ENCODE measurements at regions not wholly inside any gene's neighbourhood (a gene's known extent, or its start where the extent isn't known, plus 50 kb on each side); places are given as distances from the start of the nearest gene placed in this dataset.
"Not testable (repeated sequence)": the region's sequence is repeated elsewhere in the genome, so short reads cannot be mapped to it uniquely, and the experiment has no call there.

DNA sequence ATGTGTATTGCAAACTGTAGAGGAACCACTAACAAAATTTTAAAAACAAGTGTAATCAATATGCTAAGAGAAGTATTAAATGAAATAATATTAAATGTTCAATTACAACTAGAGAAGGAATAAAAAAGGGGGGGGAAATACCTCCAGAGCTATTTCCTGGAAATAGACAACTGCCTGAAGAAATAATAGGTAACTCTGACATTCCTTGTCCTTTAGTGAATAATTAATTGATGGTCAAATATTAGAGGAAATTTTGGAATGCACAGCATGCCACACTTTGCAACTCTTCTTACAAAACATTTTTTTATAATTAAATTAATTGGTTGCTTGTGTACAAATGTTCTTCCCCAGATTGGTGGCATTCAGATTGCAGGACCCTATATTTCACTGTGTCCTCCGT, 342.6 kb upstream of the COL8A1 start:
- DNase-seq = no peak

GRCh38 chr3:99294092-99294491, 344.3 kb upstream of the COL8A1 start:
- DNase-seq = not testable (repeated sequence)

GRCh38 chr3:99287876-99288275, 350.5 kb upstream of the COL8A1 start:
- no peak for DNase-seq

- DNase-seq = no peak
These were observed 352.0 kb upstream of the COL8A1 start for GRCh38 chr3:99286266-99286845.

DNA sequence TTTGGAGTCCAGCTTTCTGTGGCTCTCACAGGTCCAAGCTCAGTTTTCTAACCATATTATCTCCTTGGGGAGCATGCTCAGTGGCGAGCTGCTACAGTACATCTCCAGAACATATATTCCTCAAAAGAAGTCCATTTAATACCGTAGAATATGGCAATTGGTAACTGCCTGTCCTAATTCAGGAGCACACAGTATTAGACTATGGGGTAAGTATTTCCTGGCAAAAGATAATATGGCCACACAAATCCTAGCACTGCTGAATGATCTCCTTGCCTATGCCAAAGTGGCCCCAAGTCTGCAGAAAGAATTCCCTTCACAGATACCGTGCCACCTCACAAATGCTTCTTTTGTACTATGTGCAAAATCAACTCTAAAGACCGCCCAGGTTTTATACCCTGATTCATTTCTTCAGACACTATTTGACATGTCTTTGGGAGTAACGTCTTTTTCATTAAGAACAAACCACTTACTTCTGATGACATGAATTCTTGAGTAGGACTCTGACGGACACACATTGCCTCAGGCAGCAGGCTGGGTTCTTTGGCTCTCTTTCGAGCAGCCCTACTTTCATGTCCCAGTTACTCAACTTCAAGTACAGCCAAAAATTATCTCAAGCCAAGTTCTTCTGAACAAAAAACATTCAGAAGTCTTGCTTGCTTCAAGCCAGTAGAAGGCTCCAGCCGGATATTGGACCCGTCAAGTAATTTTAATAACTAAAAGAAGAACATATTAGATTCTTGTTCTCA, 368.3 kb upstream of the DCBLD2 start:
- DNase-seq = no peak

- DNase-seq = no peak
These were observed 355.3 kb upstream of the DCBLD2 start for GRCh38 chr3:99256788-99257187.

GRCh38 chr3:99253963-99254355, 352.5 kb upstream of the DCBLD2 start:
- no peak for DNase-seq

GRCh38 chr3:99250821-99251355, 349.4 kb upstream of the DCBLD2 start:
- no peak for DNase-seq

DNA sequence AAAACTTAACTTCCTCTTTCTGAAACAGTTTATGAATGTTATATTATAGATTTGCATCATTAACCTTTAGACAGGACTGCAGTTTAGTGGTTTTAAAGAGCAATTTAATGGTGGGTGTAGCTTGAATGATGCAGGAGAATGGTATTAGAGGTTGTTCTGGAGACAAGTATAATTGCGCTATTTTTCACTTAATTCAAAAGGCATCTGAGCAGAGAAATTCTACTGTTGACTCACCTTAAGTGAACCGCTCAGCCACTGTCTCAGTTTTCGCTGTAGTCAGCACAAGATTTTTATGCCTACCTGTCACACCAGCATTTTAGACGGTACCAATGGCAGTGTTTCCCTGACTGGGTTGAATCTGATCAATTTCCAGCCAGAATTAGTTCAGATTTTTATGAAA, 348.8 kb upstream of the DCBLD2 start:
- DNase-seq = no peak

GRCh38 chr3:99249627-99250026, 348.1 kb upstream of the DCBLD2 start:
- no peak for DNase-seq

DNA sequence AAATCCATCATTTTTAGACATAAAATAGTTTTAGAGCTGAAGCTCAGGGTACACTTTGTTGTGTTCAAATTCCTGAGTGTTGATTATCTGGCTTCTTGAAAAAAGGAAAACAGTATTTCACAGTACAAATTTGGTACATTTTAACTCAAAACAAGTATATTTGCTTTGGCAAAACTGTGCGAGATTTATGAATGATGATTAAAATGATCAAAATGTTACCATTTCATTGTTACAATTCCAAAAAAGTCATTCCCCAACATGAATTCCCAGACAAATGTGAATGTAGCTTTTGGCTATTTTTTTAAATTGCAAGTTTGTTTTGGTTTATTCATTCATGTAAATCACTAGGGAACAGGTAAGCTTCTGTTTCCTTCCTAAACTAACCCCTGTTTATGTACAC, 347.4 kb upstream of the DCBLD2 start:
- no peak for DNase-seq

GRCh38 chr3:99248130-99248529, 346.6 kb upstream of the DCBLD2 start:
- no peak for DNase-seq

DNA sequence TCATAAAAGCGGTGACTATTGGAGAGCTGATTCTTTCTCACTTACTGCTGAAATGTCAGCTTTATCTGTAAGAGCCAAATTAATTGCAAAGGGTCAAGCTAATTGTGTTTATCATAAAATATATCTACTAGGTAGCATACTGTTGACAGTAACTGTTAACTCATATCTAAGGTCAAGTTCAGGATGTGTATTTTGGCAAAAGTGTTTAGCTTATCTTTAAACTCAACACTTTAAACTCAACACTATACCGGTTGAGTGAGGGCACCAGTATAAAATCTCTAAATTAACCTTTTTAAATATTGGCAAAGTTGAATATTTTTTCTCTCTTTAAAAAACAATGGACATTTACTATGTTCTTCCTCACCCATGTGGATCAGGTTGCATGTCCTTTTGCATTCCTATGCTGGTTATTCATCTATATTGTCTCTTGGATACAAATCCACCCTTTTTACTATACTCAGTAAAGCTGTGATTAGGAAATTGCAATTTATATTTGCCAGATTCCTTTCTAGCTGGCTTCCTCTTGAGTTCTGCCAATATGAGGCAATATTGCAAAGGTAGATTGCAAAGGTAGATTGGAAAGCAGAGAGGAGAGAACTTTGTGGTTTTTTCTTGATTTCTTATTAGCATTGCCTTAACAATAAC, 344.6 kb upstream of the DCBLD2 start:
- DNase-seq = no peak

DNA sequence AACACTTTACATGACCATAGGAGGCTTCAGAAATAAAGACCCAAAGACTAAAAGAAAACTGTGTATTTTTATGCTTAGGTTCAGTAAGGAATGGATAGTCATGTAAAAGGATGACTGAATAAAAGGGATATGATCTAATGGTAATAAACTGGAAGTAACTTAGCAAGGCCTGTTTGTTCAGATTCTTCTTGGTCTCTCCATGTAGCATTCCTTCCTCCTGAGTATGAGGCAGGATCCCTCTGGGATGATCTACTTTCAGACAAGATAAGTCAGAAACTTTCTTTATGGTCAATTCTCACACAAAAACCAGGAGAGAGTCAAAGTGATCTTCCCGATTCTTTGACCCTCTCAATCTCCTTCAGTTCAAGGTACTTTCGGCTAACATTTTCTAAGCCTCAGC, 340.8 kb upstream of the DCBLD2 start:
- DNase-seq = no peak

DNA sequence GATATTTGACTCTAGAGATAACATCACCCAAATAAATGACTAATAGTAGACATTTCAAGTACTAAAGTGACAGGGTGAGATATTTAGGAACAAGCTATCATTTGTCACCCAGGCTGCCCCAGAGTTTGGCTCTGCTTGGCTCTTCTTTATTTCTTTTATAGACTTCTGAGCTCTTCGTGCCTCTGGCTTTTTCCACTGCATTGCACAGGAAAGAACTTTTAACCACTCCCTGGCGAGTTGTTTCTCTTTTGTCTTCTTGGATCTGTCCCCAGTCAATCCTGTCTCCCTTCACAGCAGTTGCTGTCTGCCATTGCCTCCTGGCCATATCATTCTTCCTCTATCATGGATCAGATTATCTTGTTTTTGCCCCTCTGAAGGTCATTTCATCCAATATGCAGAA, 339.2 kb upstream of the DCBLD2 start:
- no peak for DNase-seq

DNA sequence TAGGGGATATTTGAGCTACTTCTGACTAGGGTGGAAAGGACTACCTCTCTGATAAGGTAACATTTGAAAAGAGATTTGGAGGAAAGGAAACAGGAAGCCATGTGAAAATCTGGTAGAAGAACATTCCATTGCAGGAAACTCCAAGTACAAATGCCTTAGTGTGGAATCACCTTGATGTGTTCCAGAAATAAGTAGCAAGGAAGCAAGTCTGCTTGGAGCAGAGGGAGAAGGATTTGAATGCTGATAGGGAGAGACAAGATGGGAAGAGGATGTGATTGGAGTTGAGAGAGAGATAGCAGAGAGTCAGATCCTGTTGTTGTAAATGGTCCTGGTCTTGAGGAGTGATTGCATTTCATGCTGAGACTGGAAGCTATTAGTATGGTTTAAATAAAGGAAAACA, 335.1 kb upstream of the DCBLD2 start:
- no peak for DNase-seq

DNA sequence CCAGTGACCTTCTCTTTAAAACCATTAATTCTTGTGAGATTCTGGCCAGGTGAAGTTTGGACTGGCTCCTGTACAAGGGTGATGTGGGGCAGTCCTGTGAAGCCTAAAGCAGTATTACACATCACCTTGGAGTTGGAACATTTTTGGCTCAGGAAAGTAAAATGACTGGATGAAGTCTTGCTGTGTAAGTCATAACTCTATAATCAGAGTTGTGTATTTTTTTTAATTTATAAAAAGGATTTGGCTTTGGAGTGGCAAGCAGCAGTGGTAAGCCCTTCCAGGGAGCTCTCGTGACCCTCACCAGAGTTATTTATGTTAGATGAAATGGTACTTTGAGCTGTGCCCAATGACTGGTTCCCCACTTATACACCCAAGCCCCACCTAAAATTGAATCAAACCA, 331.2 kb upstream of the DCBLD2 start:
- DNase-seq = no peak

GRCh38 chr3:99218468-99218867, 317.0 kb upstream of the DCBLD2 start:
- DNase-seq = no peak

GRCh38 chr3:99212969-99213368, 311.5 kb upstream of the DCBLD2 start:
- no peak for DNase-seq

GRCh38 chr3:99211309-99211708, 309.8 kb upstream of the DCBLD2 start:
- no peak for DNase-seq

DNA sequence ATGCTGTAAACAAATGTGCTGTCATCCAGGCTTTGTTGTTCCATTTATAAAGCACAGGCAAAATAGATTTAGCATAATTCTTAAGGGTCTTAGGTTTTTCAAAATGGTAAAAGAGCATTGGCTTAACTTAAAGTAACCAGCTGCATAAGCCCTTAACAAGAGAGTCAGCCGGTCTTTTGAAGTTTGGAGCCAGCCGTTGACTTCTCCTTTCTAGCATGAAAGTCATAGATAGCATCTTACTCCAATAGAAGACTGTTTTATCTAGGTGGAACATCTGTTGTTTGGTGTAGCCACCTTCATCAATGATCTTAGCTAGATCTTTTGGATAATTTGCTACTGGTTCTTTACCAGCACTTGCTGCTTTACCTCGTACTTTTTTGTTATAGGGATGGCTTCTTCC, 297.5 kb upstream of the DCBLD2 start:
- no peak for DNase-seq

- DNase-seq = no peak
These were observed 289.7 kb upstream of the DCBLD2 start for GRCh38 chr3:99191186-99191585.

DNA sequence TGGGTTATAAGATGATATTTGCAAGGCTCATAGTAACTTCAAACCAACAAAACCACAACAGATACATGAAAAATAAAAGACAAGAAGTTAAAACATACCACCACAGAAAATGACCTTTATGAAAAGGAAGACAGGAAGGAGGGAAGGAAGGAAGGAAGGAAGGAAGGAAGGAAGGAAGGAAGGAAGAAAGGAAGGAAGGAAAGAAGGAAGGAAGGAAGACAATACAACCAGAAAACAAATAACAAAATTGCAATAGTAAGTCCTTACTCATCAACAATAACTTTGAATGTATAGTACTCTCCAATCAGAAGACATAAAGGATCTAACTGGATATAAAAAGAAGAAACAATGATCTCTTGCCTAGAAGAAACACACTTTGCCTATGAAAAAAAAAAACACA, 287.4 kb upstream of the DCBLD2 start:
- DNase-seq = no peak

DNA sequence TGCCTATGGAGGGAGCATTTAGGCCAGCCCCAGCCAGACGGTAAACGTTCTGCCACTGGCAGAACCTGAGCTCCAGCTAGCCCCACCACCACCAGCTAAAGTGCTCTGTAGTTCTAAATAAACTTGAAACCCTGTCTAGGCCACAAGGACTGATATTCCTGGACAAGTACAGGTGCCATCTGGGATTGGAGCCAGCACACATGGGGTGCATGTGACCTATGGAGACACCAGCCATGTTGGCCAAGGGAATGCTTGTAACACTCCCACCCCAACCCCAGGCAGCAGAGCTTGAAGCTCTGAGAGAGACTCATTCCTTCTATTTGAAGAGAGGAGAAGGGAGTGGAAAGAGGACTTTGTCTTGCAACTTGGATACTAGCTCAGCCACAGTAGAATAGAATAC, 284.5 kb upstream of the DCBLD2 start:
- no peak for DNase-seq

Data from NCI-H526 (cell line).